ENCODE measurements at regions not wholly inside any gene's neighbourhood (a gene's known extent, or its start where the extent isn't known, plus 50 kb on each side); places are given as distances from the start of the nearest gene placed in this dataset.

DNA sequence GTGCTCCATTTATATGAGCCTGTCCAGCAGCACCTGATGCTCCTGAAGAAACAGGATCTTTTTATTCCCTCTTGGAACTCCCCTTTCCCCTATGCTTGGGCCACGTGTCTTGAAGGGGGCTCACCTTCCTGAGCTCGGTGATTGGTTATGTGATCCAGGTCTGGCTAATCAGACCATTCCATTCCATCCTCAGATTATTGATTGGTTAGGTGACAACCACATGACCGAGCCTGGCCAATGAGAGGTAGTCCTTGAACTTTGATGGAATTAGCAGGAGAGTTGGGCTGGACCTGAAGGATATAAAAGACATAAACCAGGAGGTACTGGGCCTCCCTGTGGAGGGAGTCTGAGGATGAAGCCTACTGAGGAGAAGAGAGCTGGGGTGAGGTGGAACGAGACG is 216.6 kb upstream of the LHX5 start:
- Histone ChIP-seq H3K9me3 (no peaks in the 10 kb centered on the region), H3K4me1 (no peaks in the 10 kb centered on the region), H3K27me3 (no peaks in the 10 kb centered on the region), H3K4me3 (no peak overlapping the region), H3K27ac (no peak overlapping the region), H3K36me3 (no peaks in the 10 kb centered on the region)
- DNase-seq (ENCODE audit: low spot score in 2 of 2): no peak
- TF ChIP-seq, protein P1, sequence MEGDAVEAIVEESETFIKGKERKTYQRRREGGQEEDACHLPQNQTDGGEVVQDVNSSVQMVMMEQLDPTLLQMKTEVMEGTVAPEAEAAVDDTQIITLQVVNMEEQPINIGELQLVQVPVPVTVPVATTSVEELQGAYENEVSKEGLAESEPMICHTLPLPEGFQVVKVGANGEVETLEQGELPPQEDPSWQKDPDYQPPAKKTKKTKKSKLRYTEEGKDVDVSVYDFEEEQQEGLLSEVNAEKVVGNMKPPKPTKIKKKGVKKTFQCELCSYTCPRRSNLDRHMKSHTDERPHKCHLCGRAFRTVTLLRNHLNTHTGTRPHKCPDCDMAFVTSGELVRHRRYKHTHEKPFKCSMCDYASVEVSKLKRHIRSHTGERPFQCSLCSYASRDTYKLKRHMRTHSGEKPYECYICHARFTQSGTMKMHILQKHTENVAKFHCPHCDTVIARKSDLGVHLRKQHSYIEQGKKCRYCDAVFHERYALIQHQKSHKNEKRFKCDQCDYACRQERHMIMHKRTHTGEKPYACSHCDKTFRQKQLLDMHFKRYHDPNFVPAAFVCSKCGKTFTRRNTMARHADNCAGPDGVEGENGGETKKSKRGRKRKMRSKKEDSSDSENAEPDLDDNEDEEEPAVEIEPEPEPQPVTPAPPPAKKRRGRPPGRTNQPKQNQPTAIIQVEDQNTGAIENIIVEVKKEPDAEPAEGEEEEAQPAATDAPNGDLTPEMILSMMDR (IDR thresholded peaks at IDR 0.05): no peak
- TF ChIP-seq POLR2A (IDR thresholded peaks at IDR 0.05): no peak
- TF ChIP-seq EP300 (IDR thresholded peaks at IDR 0.05): no peak
- WGBS, 2 donors: 68 to 74% methylated on average over 5 of the region's 5 CpGs

DNA sequence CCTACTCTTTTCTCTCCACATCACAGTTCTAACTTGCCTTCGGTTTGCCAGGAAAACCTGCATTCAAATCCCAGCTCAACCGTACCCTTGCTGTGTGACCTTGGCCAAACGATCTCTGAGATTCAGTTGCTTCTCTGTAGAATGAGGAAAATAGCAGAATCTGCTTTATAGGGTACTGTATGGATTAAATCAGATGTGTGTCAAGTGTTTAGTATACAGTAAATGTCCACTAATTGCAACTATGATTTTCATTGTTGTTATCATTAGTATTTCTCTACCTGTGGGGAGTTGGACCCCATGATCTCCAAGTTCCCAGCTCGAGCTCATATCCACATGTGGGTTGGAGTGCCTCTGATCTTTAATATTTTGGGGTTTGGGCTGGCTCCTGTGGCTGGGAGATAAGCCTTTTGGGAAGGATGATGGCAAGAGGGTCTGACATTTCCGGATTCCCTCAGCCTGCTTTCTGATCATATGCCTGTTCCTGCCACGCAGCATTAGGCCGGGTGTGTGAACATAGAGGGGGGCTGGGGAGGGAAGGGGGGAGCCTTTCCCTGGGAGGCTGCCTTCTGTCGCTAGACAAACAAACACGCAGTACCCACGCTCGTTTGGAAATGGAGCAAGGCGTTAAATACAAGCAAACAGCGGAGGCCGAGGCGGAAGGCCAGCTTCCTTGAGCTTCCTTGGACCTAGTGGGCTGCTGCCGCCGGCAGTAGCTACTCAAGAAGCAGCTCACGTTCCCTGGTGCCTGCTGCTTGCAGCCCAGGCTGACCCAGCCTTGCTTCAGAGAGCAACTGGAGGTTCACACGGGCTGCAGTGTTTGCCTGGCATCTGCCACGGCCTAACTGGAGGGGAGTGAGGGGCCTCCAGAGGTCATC is 213.5 kb upstream of the LHX5 start:
- 58 to 64% methylated on average over 18 to 19 of the region's 20 CpGs for WGBS, 2 donors
- DNase-seq (ENCODE audit: low spot score in 2 of 2): no peak
- Histone ChIP-seq H3K27me3 (no peaks in the 10 kb centered on the region), H3K27ac (no peak overlapping the region), H3K9me3 (no peaks in the 10 kb centered on the region), H3K36me3 (no peaks in the 10 kb centered on the region), H3K4me1 (no peaks in the 10 kb centered on the region), H3K4me3 (no peak overlapping the region)
- TF ChIP-seq, protein P1 (IDR thresholded peaks at IDR 0.05): no peak
- TF ChIP-seq EP300 (IDR thresholded peaks at IDR 0.05) (no peak), POLR2A (IDR thresholded peaks at IDR 0.05) (no peak)

DNA sequence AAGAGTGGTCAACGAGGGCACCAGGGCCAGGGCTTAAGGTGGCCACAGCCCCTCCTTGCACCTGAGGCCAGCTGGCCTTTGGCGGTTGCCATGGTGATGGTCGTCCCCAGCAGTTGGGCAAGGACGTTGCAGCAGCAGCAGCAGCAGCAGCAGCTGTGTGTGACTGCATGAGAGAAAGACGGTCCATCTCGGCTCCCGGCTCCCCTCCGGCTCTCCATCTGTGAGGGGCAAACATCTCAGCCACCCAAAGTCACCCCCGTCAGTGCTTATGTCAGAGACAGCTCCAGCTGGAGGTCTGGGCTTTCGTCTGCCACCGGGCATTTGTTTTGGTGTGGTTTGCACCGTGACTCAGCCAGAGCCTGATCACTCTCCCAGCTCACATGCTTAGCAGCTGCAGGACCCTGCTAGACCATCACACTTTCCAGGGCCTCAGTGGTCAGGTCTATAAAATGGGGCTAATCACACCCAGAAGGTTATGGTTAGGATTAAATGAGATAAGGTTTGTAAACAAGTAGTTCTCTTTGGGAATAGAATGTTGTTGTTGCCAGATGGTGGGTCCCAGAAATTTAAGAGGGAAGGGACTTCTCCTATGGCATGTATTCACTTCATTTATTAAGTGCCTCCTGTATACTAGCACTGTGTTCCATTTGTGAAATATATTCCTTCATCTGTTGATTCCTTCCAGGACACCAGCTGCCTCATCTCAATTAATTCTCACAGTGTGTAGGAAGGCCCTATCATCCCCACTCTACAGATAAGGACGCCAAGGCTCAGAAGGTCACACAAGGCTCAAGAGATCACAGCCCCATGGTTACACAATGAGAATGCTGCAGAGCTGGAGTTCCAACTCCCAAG is 212.6 kb upstream of the LHX5 start:
- 50 to 54% methylated on average over 5 to 13 of the region's 13 CpGs for WGBS, 2 donors
- Histone ChIP-seq H3K27ac (no peak overlapping the region), H3K27me3 (no peaks in the 10 kb centered on the region), H3K36me3 (no peaks in the 10 kb centered on the region), H3K9me3 (no peaks in the 10 kb centered on the region), H3K4me3 (no peak overlapping the region), H3K4me1 (no peaks in the 10 kb centered on the region)
- TF ChIP-seq POLR2A (IDR thresholded peaks at IDR 0.05): no peak
- no peak for TF ChIP-seq EP300 (IDR thresholded peaks at IDR 0.05)
- TF ChIP-seq, protein P1 (IDR thresholded peaks at IDR 0.05): no peak
- DNase-seq (ENCODE audit: low spot score in 2 of 2): no peak

DNA sequence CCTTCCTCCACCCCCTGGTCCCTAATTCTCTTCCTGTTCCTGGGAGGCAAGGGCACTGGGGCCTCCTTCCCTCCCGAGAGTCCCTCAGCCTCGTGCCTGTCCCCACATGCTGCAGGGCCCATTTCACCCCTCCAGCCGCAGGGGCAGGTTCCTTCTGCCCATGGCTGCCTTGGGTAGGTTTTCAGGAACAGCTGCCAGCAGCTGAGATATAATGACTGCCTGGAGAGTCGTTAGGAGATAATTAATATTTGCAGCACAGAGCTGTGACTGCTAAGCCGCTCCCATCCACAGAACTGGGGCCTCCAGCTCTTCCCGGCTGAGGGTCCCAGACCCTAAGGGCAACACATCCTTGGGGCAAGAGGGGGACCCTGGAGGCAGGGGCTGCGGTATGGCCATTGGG is 211.9 kb upstream of the LHX5 start:
- no peak overlapping the region for H3K4me3 ChIP-seq

More for the DNA sequence above, 211.9 kb upstream of the LHX5 start:
- no peak for DNase-seq (ENCODE audit: low spot score in 2 of 2)
- no peak overlapping the region for H3K27ac ChIP-seq
- 32 to 35% methylated on average over 7 of the region's 7 CpGs for WGBS, 2 donors
- no peaks in the 10 kb centered on the region for H3K4me1 ChIP-seq
- H3K9me3 ChIP-seq: no peaks in the 10 kb centered on the region
- no peaks in the 10 kb centered on the region for H3K27me3 ChIP-seq
- no peaks in the 10 kb centered on the region for H3K36me3 ChIP-seq
- no peak for TF ChIP-seq POLR2A (IDR thresholded peaks at IDR 0.05)
- no peak for TF ChIP-seq EP300 (IDR thresholded peaks at IDR 0.05)
- TF ChIP-seq, protein P1 (IDR thresholded peaks at IDR 0.05): no peak
